WTC11 (cell line): ENCODE measurements at regions not wholly inside any gene's neighbourhood (a gene's known extent, or its start where the extent isn't known, plus 50 kb on each side); places are given as distances from the start of the nearest gene placed in this dataset.

ENCODE experiments used
- CTCF ChIP-seq: fragments of 200-600 bp; IDR thresholded peaks from 2 replicates; pipeline ENCODE4 v1.8.0; 2022; ENCODE audit warnings: antibody characterized with exemption
- ESRRA ChIP-seq: sonication (generic); formaldehyde crosslinking; IDR thresholded peaks from 2 replicates; pipeline ENCODE4 v1.8.1; 2022; ENCODE audit warnings: mild to moderate bottlenecking, missing genetic modification reagents, borderline replicate concordance
- MAX ChIP-seq: sonication (generic); formaldehyde crosslinking; IDR thresholded peaks from 2 replicates; pipeline ENCODE4 v1.8.0; 2022; ENCODE audit warnings: mild to moderate bottlenecking, missing genetic modification reagents
- NFYB ChIP-seq: sonication (generic); formaldehyde crosslinking; conservative IDR thresholded peaks from 2 replicates; pipeline ENCODE4 v1.8.0; 2022; ENCODE audit warnings: low read depth, missing genetic modification reagents
- NR2C2 ChIP-seq: sonication (generic); formaldehyde crosslinking; IDR thresholded peaks from 2 replicates; pipeline ENCODE4 v1.8.0; 2022; ENCODE audit warnings: mild to moderate bottlenecking, missing genetic modification reagents
- SMAD3 ChIP-seq: sonication (generic); formaldehyde crosslinking; IDR thresholded peaks from 2 replicates; pipeline ENCODE4 v1.8.0; 2022; ENCODE audit warnings: missing genetic modification reagents, mild to moderate bottlenecking, borderline replicate concordance
- SP1 ChIP-seq: sonication (generic); formaldehyde crosslinking; conservative IDR thresholded peaks from 2 replicates; pipeline ENCODE4 v1.8.1; 2022; ENCODE audit warnings: missing genetic modification reagents
- TP53 ChIP-seq: sonication (generic); formaldehyde crosslinking; IDR thresholded peaks from 2 replicates; pipeline ENCODE4 v1.8.1; 2023; ENCODE audit warnings: mild to moderate bottlenecking, missing genetic modification reagents
- ZNF138 ChIP-seq: sonication (generic); formaldehyde crosslinking; conservative IDR thresholded peaks from 2 replicates; pipeline ENCODE4 v1.8.1; 2022; ENCODE audit warnings: mild to moderate bottlenecking, moderate library complexity, missing genetic modification reagents
- ZNF232 ChIP-seq: sonication (generic); formaldehyde crosslinking; IDR thresholded peaks from 2 replicates; pipeline ENCODE4 v1.8.0; 2022; ENCODE audit warnings: mild to moderate bottlenecking, missing genetic modification reagents
- ZNF423 ChIP-seq: fragments of 250-450 bp; sonication (Bioruptor Pico); IDR thresholded peaks from 2 replicates; pipeline ENCODE4 v2.1.2; 2022; ENCODE audit warnings: mild to moderate bottlenecking, moderate library complexity
- ZNF532 ChIP-seq: fragments of 250-450 bp; sonication (Bioruptor Pico); IDR thresholded peaks from 2 replicates; pipeline ENCODE4 v1.9.0; 2021; ENCODE audit warnings: mild to moderate bottlenecking, borderline replicate concordance

GRCh38 chr1:185679220-185679619 is 55.0 kb upstream of the HMCN1 start:
- TF ChIP-seq SP1 (CRISPR knock-in tag) (no peak), CTCF (no peak), NFYB (CRISPR knock-in tag) (no peak), MAX (CRISPR knock-in tag) (no peak), ZNF423 (CRISPR knock-in tag) (no peak), ZNF138 (CRISPR knock-in tag) (no peak), TP53 (CRISPR knock-in tag) (no peak), NR2C2 (CRISPR knock-in tag) (no peak), ZNF232 (CRISPR knock-in tag) (no peak), ESRRA (no peak), ZNF532 (CRISPR knock-in tag) (no peak), SMAD3 (CRISPR knock-in tag) (no peak)
